ENCODE measurements at regions not wholly inside any gene's neighbourhood (a gene's known extent, or its start where the extent isn't known, plus 50 kb on each side); places are given as distances from the start of the nearest gene placed in this dataset.
"Not testable (repeated sequence)": the region's sequence is repeated elsewhere in the genome, so short reads cannot be mapped to it uniquely, and the experiment has no call there.

GRCh38 chr16:29318561-29318968 is 87.9 kb downstream of the NPIPB11 start:
- H3K4me3 ChIP-seq (ENCODE audit: insufficient read depth, low read depth, low read length, poor library complexity, severe bottlenecking); H3K27me3 ChIP-seq (replicated peaks; ENCODE audit: control insufficient read depth, insufficient read depth, low read length, poor library complexity, severe bottlenecking); H3K27ac ChIP-seq (ENCODE audit: insufficient read depth, low read length, poor library complexity, severe bottlenecking); DNase-seq; H3K9me3 ChIP-seq (ENCODE audit: control insufficient read depth, low read length); H3K4me1 ChIP-seq (ENCODE audit: control insufficient read depth, insufficient read depth, low read length, poor library complexity, severe bottlenecking); H3K36me3 ChIP-seq (ENCODE audit: control insufficient read depth, insufficient read depth, low read length): not testable (repeated sequence)

GRCh38 chr16:29318037-29318436 is 88.5 kb downstream of the NPIPB11 start:
- Histone ChIP-seq H3K27me3 (replicated peaks; ENCODE audit: control insufficient read depth, insufficient read depth, low read length, poor library complexity, severe bottlenecking) (no peaks in the 10 kb centered on the region), H3K9me3 (ENCODE audit: control insufficient read depth, low read length) (no peaks in the 10 kb centered on the region), H3K27ac (ENCODE audit: insufficient read depth, low read length, poor library complexity, severe bottlenecking) (no peak overlapping the region), H3K4me1 (ENCODE audit: control insufficient read depth, insufficient read depth, low read length, poor library complexity, severe bottlenecking) (no peaks in the 10 kb centered on the region), H3K4me3 (ENCODE audit: insufficient read depth, low read depth, low read length, poor library complexity, severe bottlenecking) (no peak overlapping the region), H3K36me3 (ENCODE audit: control insufficient read depth, insufficient read depth, low read length) (no peaks in the 10 kb centered on the region)
- no peak for DNase-seq

GRCh38 chr16:29317269-29317668 is 89.2 kb downstream of the NPIPB11 start:
- H3K27ac ChIP-seq (ENCODE audit: insufficient read depth, low read length, poor library complexity, severe bottlenecking) = no peak overlapping the region
- no peaks in the 10 kb centered on the region for H3K27me3 ChIP-seq (replicated peaks; ENCODE audit: control insufficient read depth, insufficient read depth, low read length, poor library complexity, severe bottlenecking)
- H3K4me3 ChIP-seq (ENCODE audit: insufficient read depth, low read depth, low read length, poor library complexity, severe bottlenecking) = no peak overlapping the region

GRCh38 chr16:29316761-29317183 is 89.7 kb downstream of the NPIPB11 start:
- Histone ChIP-seq H3K9me3 (ENCODE audit: control insufficient read depth, low read length) (no peaks in the 10 kb centered on the region), H3K27me3 (replicated peaks; ENCODE audit: control insufficient read depth, insufficient read depth, low read length, poor library complexity, severe bottlenecking) (no peaks in the 10 kb centered on the region), H3K36me3 (ENCODE audit: control insufficient read depth, insufficient read depth, low read length) (no peaks in the 10 kb centered on the region), H3K4me1 (ENCODE audit: control insufficient read depth, insufficient read depth, low read length, poor library complexity, severe bottlenecking) (no peaks in the 10 kb centered on the region), H3K4me3 (ENCODE audit: insufficient read depth, low read depth, low read length, poor library complexity, severe bottlenecking) (no peak overlapping the region), H3K27ac (ENCODE audit: insufficient read depth, low read length, poor library complexity, severe bottlenecking) (no peak overlapping the region)
- no peak for DNase-seq

More at GRCh38 chr16:29317269-29317668, 89.2 kb downstream of the NPIPB11 start:
- H3K4me1 ChIP-seq (ENCODE audit: control insufficient read depth, insufficient read depth, low read length, poor library complexity, severe bottlenecking) = no peaks in the 10 kb centered on the region
- H3K36me3 ChIP-seq (ENCODE audit: control insufficient read depth, insufficient read depth, low read length) = no peaks in the 10 kb centered on the region
- no peak for DNase-seq
- no peaks in the 10 kb centered on the region for H3K9me3 ChIP-seq (ENCODE audit: control insufficient read depth, low read length)

- H3K9me3 ChIP-seq (ENCODE audit: control insufficient read depth, low read length) = no peaks in the 10 kb centered on the region
- H3K4me1 ChIP-seq (ENCODE audit: control insufficient read depth, insufficient read depth, low read length, poor library complexity, severe bottlenecking) = no peaks in the 10 kb centered on the region
- no peaks in the 10 kb centered on the region for H3K36me3 ChIP-seq (ENCODE audit: control insufficient read depth, insufficient read depth, low read length)
- H3K27ac ChIP-seq (ENCODE audit: insufficient read depth, low read length, poor library complexity, severe bottlenecking) = no peak overlapping the region
- no peaks in the 10 kb centered on the region for H3K27me3 ChIP-seq (replicated peaks; ENCODE audit: control insufficient read depth, insufficient read depth, low read length, poor library complexity, severe bottlenecking)
- H3K4me3 ChIP-seq (ENCODE audit: insufficient read depth, low read depth, low read length, poor library complexity, severe bottlenecking) = no peak overlapping the region
- no peak for DNase-seq
These were observed 90.5 kb downstream of the NPIPB11 start for GRCh38 chr16:29315916-29316517.

GRCh38 chr16:29315046-29315445 is 91.5 kb downstream of the NPIPB11 start:
- Histone ChIP-seq H3K9me3 (ENCODE audit: control insufficient read depth, low read length) (no peaks in the 10 kb centered on the region), H3K36me3 (ENCODE audit: control insufficient read depth, insufficient read depth, low read length) (no peaks in the 10 kb centered on the region), H3K4me3 (ENCODE audit: insufficient read depth, low read depth, low read length, poor library complexity, severe bottlenecking) (no peak overlapping the region), H3K27me3 (replicated peaks; ENCODE audit: control insufficient read depth, insufficient read depth, low read length, poor library complexity, severe bottlenecking) (no peaks in the 10 kb centered on the region), H3K27ac (ENCODE audit: insufficient read depth, low read length, poor library complexity, severe bottlenecking) (no peak overlapping the region), H3K4me1 (ENCODE audit: control insufficient read depth, insufficient read depth, low read length, poor library complexity, severe bottlenecking) (no peaks in the 10 kb centered on the region)
- no peak for DNase-seq

- no peaks in the 10 kb centered on the region for H3K36me3 ChIP-seq (ENCODE audit: control insufficient read depth, insufficient read depth, low read length)
- DNase-seq = no peak
- H3K4me1 ChIP-seq (ENCODE audit: control insufficient read depth, insufficient read depth, low read length, poor library complexity, severe bottlenecking) = no peaks in the 10 kb centered on the region
- no peaks in the 10 kb centered on the region for H3K9me3 ChIP-seq (ENCODE audit: control insufficient read depth, low read length)
- H3K27me3 ChIP-seq (replicated peaks; ENCODE audit: control insufficient read depth, insufficient read depth, low read length, poor library complexity, severe bottlenecking) = no peaks in the 10 kb centered on the region
- H3K27ac ChIP-seq (ENCODE audit: insufficient read depth, low read length, poor library complexity, severe bottlenecking) = no peak overlapping the region
- H3K4me3 ChIP-seq (ENCODE audit: insufficient read depth, low read depth, low read length, poor library complexity, severe bottlenecking) = no peak overlapping the region
These were observed 92.1 kb downstream of the NPIPB11 start for GRCh38 chr16:29314292-29314934.

- no peaks in the 10 kb centered on the region for H3K9me3 ChIP-seq (ENCODE audit: control insufficient read depth, low read length)
- H3K4me3 ChIP-seq (ENCODE audit: insufficient read depth, low read depth, low read length, poor library complexity, severe bottlenecking) = no peak overlapping the region
- no peaks in the 10 kb centered on the region for H3K4me1 ChIP-seq (ENCODE audit: control insufficient read depth, insufficient read depth, low read length, poor library complexity, severe bottlenecking)
- H3K27ac ChIP-seq (ENCODE audit: insufficient read depth, low read length, poor library complexity, severe bottlenecking) = no peak overlapping the region
- H3K27me3 ChIP-seq (replicated peaks; ENCODE audit: control insufficient read depth, insufficient read depth, low read length, poor library complexity, severe bottlenecking) = no peaks in the 10 kb centered on the region
- DNase-seq = no peak
- H3K36me3 ChIP-seq (ENCODE audit: control insufficient read depth, insufficient read depth, low read length) = no peaks in the 10 kb centered on the region
These were observed 92.9 kb downstream of the NPIPB11 start for GRCh38 chr16:29313559-29314048.

GRCh38 chr16:29312835-29313558 is 93.5 kb downstream of the NPIPB11 start:
- Histone ChIP-seq H3K9me3 (ENCODE audit: control insufficient read depth, low read length) (no peaks in the 10 kb centered on the region), H3K36me3 (ENCODE audit: control insufficient read depth, insufficient read depth, low read length) (no peaks in the 10 kb centered on the region), H3K27me3 (replicated peaks; ENCODE audit: control insufficient read depth, insufficient read depth, low read length, poor library complexity, severe bottlenecking) (no peaks in the 10 kb centered on the region), H3K4me1 (ENCODE audit: control insufficient read depth, insufficient read depth, low read length, poor library complexity, severe bottlenecking) (no peaks in the 10 kb centered on the region), H3K27ac (ENCODE audit: insufficient read depth, low read length, poor library complexity, severe bottlenecking) (no peak overlapping the region), H3K4me3 (ENCODE audit: insufficient read depth, low read depth, low read length, poor library complexity, severe bottlenecking) (no peak overlapping the region)
- no peak for DNase-seq

GRCh38 chr16:29312345-29312675 is 94.2 kb downstream of the NPIPB11 start:
- not testable (repeated sequence) for H3K4me3 ChIP-seq (ENCODE audit: insufficient read depth, low read depth, low read length, poor library complexity, severe bottlenecking); H3K36me3 ChIP-seq (ENCODE audit: control insufficient read depth, insufficient read depth, low read length); H3K4me1 ChIP-seq (ENCODE audit: control insufficient read depth, insufficient read depth, low read length, poor library complexity, severe bottlenecking); DNase-seq; H3K9me3 ChIP-seq (ENCODE audit: control insufficient read depth, low read length); H3K27me3 ChIP-seq (replicated peaks; ENCODE audit: control insufficient read depth, insufficient read depth, low read length, poor library complexity, severe bottlenecking); H3K27ac ChIP-seq (ENCODE audit: insufficient read depth, low read length, poor library complexity, severe bottlenecking)
